Sigmoid colon (tissue), 6 donors: ENCODE measurements at regions not wholly inside any gene's neighbourhood (a gene's known extent, or its start where the extent isn't known, plus 50 kb on each side); places are given as distances from the start of the nearest gene placed in this dataset.

Source experiments
- DNase-seq: peaks from one replicate; pipeline ENCODE4 v3.0.0-alpha.2; 2019
- H3K27ac ChIP-seq, 4 donors: fragments of 200-600 bp; sonication (generic); one replicate each; pipeline ENCODE4 v1.5.1; 2016 to 2019; ENCODE audit warnings: mild to moderate bottlenecking in 1 of 4
- H3K27me3 ChIP-seq, 3 donors: fragments of 200-600 bp; sonication (generic); one replicate each; pipeline ENCODE4 v1.5.1; 2019; ENCODE audit warnings: mild to moderate bottlenecking in 1 of 3
- H3K36me3 ChIP-seq, 4 donors: fragments of 200-600 bp; sonication (generic); one replicate each; pipeline ENCODE4 v1.5.1; 2016 to 2019
- H3K4me1 ChIP-seq, 4 donors: fragments of 200-600 bp; sonication (generic); one replicate each; pipeline ENCODE4 v1.5.1; 2017 to 2019
- H3K4me3 ChIP-seq, 4 donors: fragments of 200-600 bp; sonication (generic); one replicate each; pipeline ENCODE4 v1.5.1; 2017 to 2019; ENCODE audit warnings: mild to moderate bottlenecking in 2 of 4, moderate library complexity in 1 of 4
- H3K9me3 ChIP-seq, 4 donors: fragments of 200-600 bp in 3 of 4; sonication (generic) in 3 of 4; one replicate each; pipeline versions ENCODE4 v1.5.1 to v1.6.1; 2013 to 2019
- CTCF ChIP-seq, 4 experiments: fragments of 450-650 bp in 3 of 4; fragments of 200-600 bp in 1 of 4; IDR thresholded peaks; one replicate each; pipeline ENCODE4 v1.5.1; 2016 to 2019; ENCODE audit warnings: antibody characterized with exemption in 4 of 4, mild to moderate bottlenecking in 3 of 4, moderate library complexity in 2 of 4
- EP300 ChIP-seq, 4 donors: sonication (generic); formaldehyde crosslinking; IDR thresholded peaks; one replicate each; pipeline ENCODE4 v1.6.1; 2017; ENCODE audit warnings: antibody characterized with exemption in 4 of 4
- POLR2A ChIP-seq, 2 donors: fragments of 450-650 bp; IDR thresholded peaks; one replicate each; pipeline ENCODE4 v1.6.1; 2016; ENCODE audit warnings: antibody characterized with exemption in 2 of 2, mild to moderate bottlenecking in 2 of 2, moderate library complexity in 2 of 2
- POLR2AphosphoS5 ChIP-seq, 4 donors: sonication (generic); formaldehyde crosslinking; IDR thresholded peaks; one replicate each; pipeline ENCODE4 v1.6.1; 2017; ENCODE audit warnings: antibody characterized with exemption in 4 of 4
- WGBS, 2 donors: extraction: QIAGEN DNeasy Blood & Tissue Kit; methylation state at CpG; one replicate each; pipeline ENCODE4 v1.1.7; 2013; 5-methylcytosine and 5-hydroxymethylcytosine counted together
- intact Hi-C: fragments of 100-400 bp; cut with DNase I; formaldehyde crosslinking; loops from one replicate; pipeline ENCODE4 v1.15.1; 2023
- donor health status: healthy with polysubstance abuse.
- donor health status: healthy.

GRCh38 chr14:22409006-22409405 lies 180.0 kb downstream of the DAD1 start:
- no peak for DNase-seq
- Histone ChIP-seq H3K27ac (no peak overlapping the region), H3K4me1 (peaks cover 0 to 6% (median 0%) of the 10 kb centered on the region in 4 donors), H3K4me3 (no peak overlapping the region), H3K9me3 (no peaks in the 10 kb centered on the region), H3K27me3 (no peaks in the 10 kb centered on the region), H3K36me3 (no peaks in the 10 kb centered on the region)
- intact Hi-C loops = no loop called here
- WGBS, 2 donors = 91 to 94% methylated on average over 3 of the region's 3 CpGs
- TF ChIP-seq EP300 (IDR thresholded peaks at IDR 0.05) (no peak), CTCF (IDR thresholded peaks at IDR 0.05) (no peak), POLR2AphosphoS5 (IDR thresholded peaks at IDR 0.05) (no peak), POLR2A (IDR thresholded peaks at IDR 0.05) (no peak)

- no peaks in the 10 kb centered on the region for H3K36me3 ChIP-seq
- WGBS, 2 donors = 94 to 96% methylated on average over 2 of the region's 2 CpGs
- H3K4me1 ChIP-seq = peaks cover 0 to 6% (median 0%) of the 10 kb centered on the region in 4 donors
- TF ChIP-seq CTCF (IDR thresholded peaks at IDR 0.05) (no peak), POLR2A (IDR thresholded peaks at IDR 0.05) (no peak), POLR2AphosphoS5 (IDR thresholded peaks at IDR 0.05) (no peak), EP300 (IDR thresholded peaks at IDR 0.05) (no peak)
- no peaks in the 10 kb centered on the region for H3K9me3 ChIP-seq
- no peak overlapping the region for H3K4me3 ChIP-seq
- H3K27me3 ChIP-seq = no peaks in the 10 kb centered on the region
- no peak for DNase-seq
- intact Hi-C loops = no loop called here
- no peak overlapping the region for H3K27ac ChIP-seq
Observed at GRCh38 chr14:22408547-22408946, 180.5 kb downstream of the DAD1 start.

- Histone ChIP-seq H3K27ac (no peak overlapping the region), H3K36me3 (no peaks in the 10 kb centered on the region), H3K4me3 (no peak overlapping the region), H3K4me1 (peaks cover 0 to 6% (median 0%) of the 10 kb centered on the region in 4 donors), H3K27me3 (no peaks in the 10 kb centered on the region), H3K9me3 (no peaks in the 10 kb centered on the region)
- intact Hi-C loops = no loop called here
- TF ChIP-seq EP300 (IDR thresholded peaks at IDR 0.05) (no peak), CTCF (IDR thresholded peaks at IDR 0.05) (no peak)
- no peak for DNase-seq
- WGBS, 2 donors = 80 to 85% methylated on average over 6 of the region's 6 CpGs
Observed at GRCh38 chr14:22407033-22407432, 182.0 kb downstream of the DAD1 start.

- intact Hi-C loops = no loop called here
Observed at GRCh38 chr14:22405201-22405600, 183.8 kb downstream of the DAD1 start.

More at GRCh38 chr14:22405201-22405600, 183.8 kb downstream of the DAD1 start:
- H3K4me3 ChIP-seq = no peak overlapping the region
- no peaks in the 10 kb centered on the region for H3K36me3 ChIP-seq
- no peaks in the 10 kb centered on the region for H3K4me1 ChIP-seq
- 75 to 85% methylated on average over 1 of the region's 1 CpG for WGBS, 2 donors
- TF ChIP-seq EP300 (IDR thresholded peaks at IDR 0.05) = no peak
- TF ChIP-seq POLR2A (IDR thresholded peaks at IDR 0.05) = no peak
- TF ChIP-seq POLR2AphosphoS5 (IDR thresholded peaks at IDR 0.05) = no peak
- no peak for TF ChIP-seq CTCF (IDR thresholded peaks at IDR 0.05)
- no peaks in the 10 kb centered on the region for H3K27me3 ChIP-seq
- H3K27ac ChIP-seq = no peak overlapping the region
- no peaks in the 10 kb centered on the region for H3K9me3 ChIP-seq
- DNase-seq = no peak
